OCI-LY7 (cell line): ENCODE measurements at regions not wholly inside any gene's neighbourhood (a gene's known extent, or its start where the extent isn't known, plus 50 kb on each side); places are given as distances from the start of the nearest gene placed in this dataset.

Experiments used
- BruUV-seq: library from RNA; stranded (reverse); fragments of 400-500 nt; replicated peaks from 2 replicates; lab custom pipeline; 2021; lab: Mats Ljungman, UMichigan
- CTCF ChIA-PET: fragments of 300-600 bp; sonication (Branson Sonifier 250); formaldehyde crosslinking; loops from one replicate; lab custom pipeline; 2022; ENCODE audit warnings: antibody characterized with exemption; ENCODE audit not compliant: unreplicated experiment; lab: Charles Lee
- POLR2A ChIA-PET: fragments of 300-600 bp; sonication (Branson Sonifier 250); formaldehyde crosslinking; loops from one replicate; lab custom pipeline; 2022; ENCODE audit warnings: antibody characterized with exemption; lab: Charles Lee
- DNase-seq: peaks from one replicate; pipeline ENCODE4 v3.0.0-alpha.2; 2015; ENCODE audit warnings: low spot score
- H2AFZ ChIP-seq: fragments of 200-600 bp; sonication (generic), shearing (Covaris generic); 2 replicates; pipeline ENCODE4 v1.6.1; 2014; ENCODE audit warnings: mild to moderate bottlenecking, antibody characterized with exemption, low read length, moderate library complexity
- H3K27ac ChIP-seq: fragments of 200-600 bp; sonication (generic); 2 replicates; pipeline ENCODE4 v1.5.1; 2014; ENCODE audit warnings: mixed run types, low read depth, mild to moderate bottlenecking, moderate library complexity, low read length, inconsistent platforms; ENCODE audit not compliant: poor library complexity, severe bottlenecking
- H3K36me3 ChIP-seq: fragments of 200-600 bp; sonication (generic); 2 replicates; pipeline ENCODE4 v1.6.1; 2014; ENCODE audit warnings: mild to moderate bottlenecking, antibody characterized with exemption, low read length, moderate library complexity, mixed read lengths; ENCODE audit not compliant: insufficient read depth
- H3K4me1 ChIP-seq: fragments of 200-600 bp; sonication (generic); 2 replicates; pipeline ENCODE4 v1.5.1; 2014; ENCODE audit warnings: mild to moderate bottlenecking, low read length; ENCODE audit not compliant: insufficient read depth, poor library complexity, severe bottlenecking
- H3K4me2 ChIP-seq: fragments of 200-600 bp; sonication (generic); 2 replicates; pipeline ENCODE4 v1.6.1; 2014; ENCODE audit warnings: mild to moderate bottlenecking, low read length
- H3K4me3 ChIP-seq: fragments of 200-600 bp; sonication (generic); 2 replicates; pipeline ENCODE4 v1.5.1; 2014; ENCODE audit warnings: mild to moderate bottlenecking, low read depth, low read length; ENCODE audit not compliant: poor library complexity, severe bottlenecking
- H3K79me2 ChIP-seq: fragments of 200-600 bp; sonication (generic); 2 replicates; pipeline ENCODE4 v1.6.1; 2016; ENCODE audit warnings: low read depth, mild to moderate bottlenecking, low read length, moderate library complexity, mixed read lengths; ENCODE audit not compliant: insufficient read depth
- H3K9me2 ChIP-seq: fragments of 200-600 bp; sonication (generic); 2 replicates; pipeline ENCODE4 v1.6.1; 2016; ENCODE audit warnings: mild to moderate bottlenecking, low read length, mixed read lengths; ENCODE audit not compliant: insufficient read depth
- H3K9me3 ChIP-seq: fragments of 200-600 bp; sonication (generic); 2 replicates; pipeline ENCODE4 v1.6.1; 2014; ENCODE audit warnings: mild to moderate bottlenecking, mixed run types, low read length, mixed read lengths
- H4K20me1 ChIP-seq: fragments of 200-600 bp; sonication (generic); 2 replicates; pipeline ENCODE4 v1.6.1; 2014; ENCODE audit warnings: mild to moderate bottlenecking, antibody characterized with exemption, low read length, moderate library complexity, mixed read lengths; ENCODE audit not compliant: insufficient read depth
- CTCF ChIP-seq: fragments of 200-600 bp; sonication (generic); conservative IDR thresholded peaks from 2 replicates; pipeline ENCODE4 v1.5.1; 2014; ENCODE audit warnings: mild to moderate bottlenecking, antibody characterized with exemption, low read length, moderate library complexity, mixed read lengths
- EZH2phosphoT487 ChIP-seq: fragments of 200-600 bp; sonication (generic); IDR thresholded peaks from 2 replicates; pipeline ENCODE4 v1.6.1; 2018; ENCODE audit warnings: low read depth, borderline replicate concordance, mild to moderate bottlenecking, mixed run types, antibody characterized with exemption, low read length, moderate library complexity, mixed read lengths
- intact Hi-C: fragments of 100-400 bp; cut with micrococcal nuclease; formaldehyde crosslinking; loops from one replicate; pipeline ENCODE4 v1.10.0; 2022; ENCODE audit not compliant: unreplicated experiment

GRCh38 chr2:3911882-3912455, 208.6 kb downstream of the DCDC2C start:
- POLR2A ChIA-PET, result interaction anchor here (0.5 to 0.7 kb wide), 2 partner anchors 790 to 1695 kb away, joined by 3 to 4 read pairs; no protein-coding TSS in a partner anchor

GRCh38 chr2:3913166-3913565, 209.8 kb downstream of the DCDC2C start:
- Histone ChIP-seq H3K4me1 (no peaks in the 10 kb centered on the region), H3K27ac (no peak overlapping the region), H3K79me2 (no peaks in the 10 kb centered on the region), H3K9me3 (no peaks in the 10 kb centered on the region), H3K36me3 (no peaks in the 10 kb centered on the region), H3K9me2 (no peaks in the 10 kb centered on the region), H4K20me1 (no peaks in the 10 kb centered on the region), H3K4me3 (no peak overlapping the region), H2AFZ (no peak overlapping the region), H3K4me2 (no peak overlapping the region)
- no peak for DNase-seq
- POLR2A ChIA-PET, result interaction anchor here (0.7 kb wide), 1 partner anchor 63 kb away, joined by 3 read pairs; no protein-coding TSS in a partner anchor
- intact Hi-C loops, result no loop called here
- no TSS peak for BruUV-seq
- CTCF ChIA-PET, result no interaction called here
- TF ChIP-seq EZH2phosphoT487 (no peak), CTCF (no peak)

More at GRCh38 chr2:3911882-3912455, 208.6 kb downstream of the DCDC2C start:
- Histone ChIP-seq H3K79me2 (no peaks in the 10 kb centered on the region), H3K9me3 (no peaks in the 10 kb centered on the region), H3K4me3 (no peak overlapping the region), H2AFZ (no peak overlapping the region), H3K4me1 (no peaks in the 10 kb centered on the region), H3K9me2 (no peaks in the 10 kb centered on the region), H4K20me1 (no peaks in the 10 kb centered on the region), H3K4me2 (no peak overlapping the region), H3K27ac (no peak overlapping the region), H3K36me3 (no peaks in the 10 kb centered on the region)
- no TSS peak for BruUV-seq
- TF ChIP-seq CTCF, result no peak
- no peak for TF ChIP-seq EZH2phosphoT487
- intact Hi-C loops, result no loop called here
- DNase-seq, result no peak
- CTCF ChIA-PET, result no interaction called here

- H3K9me3 ChIP-seq, result no peaks in the 10 kb centered on the region
- no peaks in the 10 kb centered on the region for H3K36me3 ChIP-seq
- ChIA-PET POLR2A (interaction anchor here (0.5 kb wide), 1 partner anchor 1940 kb away, joined by 4 read pairs; no protein-coding TSS in a partner anchor), CTCF (no interaction called here)
- no peak overlapping the region for H3K4me2 ChIP-seq
- H4K20me1 ChIP-seq, result no peaks in the 10 kb centered on the region
- H3K27ac ChIP-seq, result no peak overlapping the region
- no peaks in the 10 kb centered on the region for H3K9me2 ChIP-seq
- BruUV-seq, result no TSS peak
- no peak overlapping the region for H2AFZ ChIP-seq
- TF ChIP-seq CTCF, result no peak
- no peak for TF ChIP-seq EZH2phosphoT487
- H3K4me3 ChIP-seq, result no peak overlapping the region
- no peaks in the 10 kb centered on the region for H3K4me1 ChIP-seq
- no peak for DNase-seq
- intact Hi-C loops, result no loop called here
- no peaks in the 10 kb centered on the region for H3K79me2 ChIP-seq
Measured at GRCh38 chr2:3914241-3914640, 210.9 kb downstream of the DCDC2C start.
